WTC11 (cell line): ENCODE measurements at regions not wholly inside any gene's neighbourhood (a gene's known extent, or its start where the extent isn't known, plus 50 kb on each side); places are given as distances from the start of the nearest gene placed in this dataset.

Source experiments
- ATAC-seq: fragments of 200-7000 bp; cut with Tn5 transposase; 2 replicates; pipeline ENCODE4 v1.10.0; 2021; ENCODE audit warnings: mild to moderate bottlenecking, moderate library complexity
- CTCF ChIA-PET: fragments of 300-600 bp; sonication (Branson Sonifier 250); formaldehyde crosslinking; loops from one replicate; lab custom pipeline; 2021; ENCODE audit warnings: antibody characterized with exemption; lab: Charles Lee
- POLR2A ChIA-PET: fragments of 350-600 bp; sonication (Branson Sonifier 250); formaldehyde crosslinking; loops from one replicate; lab custom pipeline; 2021; ENCODE audit warnings: antibody characterized with exemption; lab: Charles Lee
- DNase-seq: peaks from one replicate; pipeline ENCODE4 v3.0.0; 2021; ENCODE audit warnings: low spot score
- H3K27ac Mint-ChIP-seq: 2 replicates; pipeline ENCODE4 v1.8.0; 2021; ENCODE audit warnings: mixed read lengths
- H3K27me3 Mint-ChIP-seq: 2 replicates; pipeline ENCODE4 v1.8.0; 2021; ENCODE audit warnings: low read depth, mild to moderate bottlenecking, moderate library complexity, mixed read lengths
- H3K36me3 Mint-ChIP-seq: 2 replicates; pipeline ENCODE4 v1.8.0; 2021; ENCODE audit warnings: mixed read lengths
- H3K4me1 Mint-ChIP-seq: 2 replicates; pipeline ENCODE4 v1.8.0; 2022; ENCODE audit warnings: mixed read lengths
- H3K4me3 Mint-ChIP-seq: 2 replicates; pipeline ENCODE4 v1.8.0; 2021; ENCODE audit warnings: mild to moderate bottlenecking, moderate library complexity, mixed read lengths
- H3K9me3 Mint-ChIP-seq: 2 replicates; pipeline ENCODE4 v1.8.0; 2021; ENCODE audit warnings: mixed read lengths
- ATF6 ChIP-seq: sonication (generic); formaldehyde crosslinking; IDR thresholded peaks from 2 replicates; pipeline ENCODE4 v1.8.1; 2023; ENCODE audit warnings: mild to moderate bottlenecking, missing genetic modification reagents
- CBFB ChIP-seq: sonication (generic); formaldehyde crosslinking; IDR thresholded peaks from 2 replicates; pipeline ENCODE4 v1.8.1; 2022; ENCODE audit warnings: mild to moderate bottlenecking, low read depth, missing genetic modification reagents
- CREB1 ChIP-seq: sonication (generic); formaldehyde crosslinking; IDR thresholded peaks from 2 replicates; pipeline ENCODE4 v1.8.0; 2023; ENCODE audit warnings: mild to moderate bottlenecking, missing genetic modification reagents
- CREM ChIP-seq: sonication (generic); formaldehyde crosslinking; IDR thresholded peaks from 2 replicates; pipeline ENCODE4 v1.8.1; 2022; ENCODE audit warnings: mild to moderate bottlenecking, missing genetic modification reagents, moderate library complexity
- ETV6 ChIP-seq: sonication (generic); formaldehyde crosslinking; IDR thresholded peaks from 2 replicates; pipeline ENCODE4 v1.8.1; 2022; ENCODE audit warnings: mild to moderate bottlenecking, missing genetic modification reagents
- GABPB1 ChIP-seq: sonication (generic); formaldehyde crosslinking; IDR thresholded peaks from 2 replicates; pipeline ENCODE4 v1.8.1; 2023; ENCODE audit warnings: mild to moderate bottlenecking, missing genetic modification reagents
- GTF2I ChIP-seq: fragments of 250-450 bp; sonication (Bioruptor Pico); conservative IDR thresholded peaks from 2 replicates; pipeline ENCODE4 v1.4.0; 2021; ENCODE audit warnings: mild to moderate bottlenecking
- HMGXB4 ChIP-seq: sonication (generic); formaldehyde crosslinking; IDR thresholded peaks from 2 replicates; pipeline ENCODE4 v1.8.1; 2023; ENCODE audit warnings: mild to moderate bottlenecking, moderate library complexity, missing genetic modification reagents
- IRF2 ChIP-seq: sonication (generic); formaldehyde crosslinking; IDR thresholded peaks from 2 replicates; pipeline ENCODE4 v1.8.0; 2022; ENCODE audit warnings: low read depth, missing genetic modification reagents, borderline replicate concordance
- JUN ChIP-seq: sonication (generic); formaldehyde crosslinking; IDR thresholded peaks from 2 replicates; pipeline ENCODE4 v1.8.0; 2023; ENCODE audit warnings: mild to moderate bottlenecking, missing genetic modification reagents
- MAX ChIP-seq: sonication (generic); formaldehyde crosslinking; IDR thresholded peaks from 2 replicates; pipeline ENCODE4 v1.8.0; 2022; ENCODE audit warnings: mild to moderate bottlenecking, missing genetic modification reagents
- MXD4 ChIP-seq: fragments of 250-450 bp; sonication (Bioruptor Pico); IDR thresholded peaks from 2 replicates; pipeline ENCODE4 v1.8.0; 2021; ENCODE audit warnings: mild to moderate bottlenecking, moderate library complexity, borderline replicate concordance
- MYBL2 ChIP-seq: sonication (generic); formaldehyde crosslinking; IDR thresholded peaks from 2 replicates; pipeline ENCODE4 v1.8.1; 2023; ENCODE audit warnings: mild to moderate bottlenecking, moderate library complexity, missing genetic modification reagents
- NFATC4 ChIP-seq: fragments of 250-450 bp; sonication (Bioruptor Pico); IDR thresholded peaks from 2 replicates; pipeline ENCODE4 v1.9.0; 2021; ENCODE audit warnings: mild to moderate bottlenecking
- NFYB ChIP-seq: sonication (generic); formaldehyde crosslinking; conservative IDR thresholded peaks from 2 replicates; pipeline ENCODE4 v1.8.0; 2022; ENCODE audit warnings: low read depth, missing genetic modification reagents
- RORB ChIP-seq: fragments of 250-450 bp; sonication (Bioruptor Pico); IDR thresholded peaks from 2 replicates; pipeline ENCODE4 v1.9.0; 2021; ENCODE audit warnings: mild to moderate bottlenecking
- SMAD3 ChIP-seq: sonication (generic); formaldehyde crosslinking; IDR thresholded peaks from 2 replicates; pipeline ENCODE4 v1.8.0; 2022; ENCODE audit warnings: missing genetic modification reagents, mild to moderate bottlenecking, borderline replicate concordance
- STAT6 ChIP-seq: sonication (generic); formaldehyde crosslinking; conservative IDR thresholded peaks from 2 replicates; pipeline ENCODE4 v1.8.1; 2023; ENCODE audit warnings: mild to moderate bottlenecking, low read depth, missing genetic modification reagents, moderate library complexity
- TCF7 ChIP-seq: sonication (generic); formaldehyde crosslinking; IDR thresholded peaks from 2 replicates; pipeline ENCODE4 v1.8.0; 2022; ENCODE audit warnings: mild to moderate bottlenecking, low read depth, missing genetic modification reagents, moderate library complexity
- ZBTB21 ChIP-seq: sonication (generic); formaldehyde crosslinking; IDR thresholded peaks from 2 replicates; pipeline ENCODE4 v1.8.1; 2023; ENCODE audit warnings: mild to moderate bottlenecking, missing genetic modification reagents, borderline replicate concordance
- ZNF138 ChIP-seq: sonication (generic); formaldehyde crosslinking; conservative IDR thresholded peaks from 2 replicates; pipeline ENCODE4 v1.8.1; 2022; ENCODE audit warnings: mild to moderate bottlenecking, moderate library complexity, missing genetic modification reagents
- ZNF219 ChIP-seq: sonication (generic); formaldehyde crosslinking; IDR thresholded peaks from 2 replicates; pipeline ENCODE4 v1.8.0; 2023; ENCODE audit warnings: missing genetic modification reagents, mild to moderate bottlenecking, borderline replicate concordance
- ZNF232 ChIP-seq: sonication (generic); formaldehyde crosslinking; IDR thresholded peaks from 2 replicates; pipeline ENCODE4 v1.8.0; 2022; ENCODE audit warnings: mild to moderate bottlenecking, missing genetic modification reagents
- ZNF281 ChIP-seq: sonication (generic); formaldehyde crosslinking; IDR thresholded peaks from 2 replicates; pipeline ENCODE4 v1.8.0; 2023; ENCODE audit warnings: mild to moderate bottlenecking, missing genetic modification reagents
- ZNF423 ChIP-seq: fragments of 250-450 bp; sonication (Bioruptor Pico); IDR thresholded peaks from 2 replicates; pipeline ENCODE4 v2.1.2; 2022; ENCODE audit warnings: mild to moderate bottlenecking, moderate library complexity
- ZNF671 ChIP-seq: fragments of 250-450 bp; sonication (Bioruptor Pico); IDR thresholded peaks from 2 replicates; pipeline ENCODE4 v1.8.0; 2021; ENCODE audit warnings: mild to moderate bottlenecking

- Mint-ChIP-seq H3K27ac (no peak overlapping the region), H3K9me3 (peaks cover 6% of the 10 kb centered on the region; the same call in 1 of the 2 replicates)
- no peak for ATAC-seq
- CTCF ChIA-PET, result no interaction called here
- TF ChIP-seq NFYB (no peak), CREB1 (CRISPR knock-in tag) (no peak), CREM (no peak), ATF6 (no peak), GTF2I (no peak), ZNF232 (CRISPR knock-in tag) (no peak), RORB (no peak)
- TF ChIP-seq, all 79 proteins: peak for 0
- H3K4me1 Mint-ChIP-seq, result peaks cover 1% of the 10 kb centered on the region; the same call in 1 of the 2 replicates
- POLR2A ChIA-PET, result no interaction called here
- no peaks in the 10 kb centered on the region; the same call in 1 of the 2 replicates for H3K27me3 Mint-ChIP-seq
- H3K4me3 Mint-ChIP-seq, result no peak overlapping the region
- no peak for DNase-seq
- no peaks in the 10 kb centered on the region for H3K36me3 Mint-ChIP-seq
These were observed 156.3 kb upstream of the MVB12B start for GRCh38 chr9:126170286-126170823.

GRCh38 chr9:126171641-126172040, 155.0 kb upstream of the MVB12B start:
- H3K36me3 Mint-ChIP-seq, result no peaks in the 10 kb centered on the region
- H3K4me3 Mint-ChIP-seq, result no peak overlapping the region
- ChIA-PET POLR2A (interaction anchor here (0.5 kb wide), 1 partner anchor 10 kb away, joined by 4 read pairs; no protein-coding TSS in a partner anchor), CTCF (interaction anchor here (0.6 kb wide), 1 partner anchor 781 kb away, joined by 3 read pairs; no protein-coding TSS in a partner anchor)
- TF ChIP-seq ETV6 (CRISPR knock-in tag) (no peak), CREB1 (CRISPR knock-in tag) (no peak), NFATC4 (CRISPR knock-in tag) (no peak), STAT6 (CRISPR knock-in tag) (no peak), GTF2I (no peak), TCF7 (no peak), MAX (CRISPR knock-in tag) (no peak)
- no peaks in the 10 kb centered on the region for H3K4me1 Mint-ChIP-seq
- no peak for DNase-seq
- H3K9me3 Mint-ChIP-seq, result peaks cover 15% of the 10 kb centered on the region
- no peak overlapping the region for H3K27ac Mint-ChIP-seq
- ATAC-seq, result no peak
- no peaks in the 10 kb centered on the region; the same call in 1 of the 2 replicates for H3K27me3 Mint-ChIP-seq

- Mint-ChIP-seq H3K36me3 (no peaks in the 10 kb centered on the region), H3K4me3 (no peak overlapping the region), H3K27ac (no peak overlapping the region), H3K4me1 (no peaks in the 10 kb centered on the region), H3K27me3 (no peaks in the 10 kb centered on the region; the same call in 1 of the 2 replicates), H3K9me3 (peaks cover 20% of the 10 kb centered on the region)
- DNase-seq (no peak), ATAC-seq (no peak)
- CTCF ChIA-PET, result interaction anchor here (1.5 kb wide), 1 partner anchor 21 kb away, joined by 5 read pairs; no protein-coding TSS in a partner anchor
- POLR2A ChIA-PET, result no interaction called here
- TF ChIP-seq ZNF219 (CRISPR knock-in tag) (no peak), ZNF138 (no peak), MYBL2 (no peak), JUN (no peak), SMAD3 (CRISPR knock-in tag) (no peak), ZNF423 (CRISPR knock-in tag) (no peak), IRF2 (no peak), GABPB1 (no peak), ZBTB21 (CRISPR knock-in tag) (no peak), CBFB (CRISPR knock-in tag) (no peak), MXD4 (CRISPR knock-in tag) (no peak), ZNF671 (no peak), HMGXB4 (CRISPR knock-in tag) (no peak), ZNF281 (CRISPR knock-in tag) (no peak), NFATC4 (CRISPR knock-in tag) (no peak)
These were observed 153.2 kb upstream of the MVB12B start for GRCh38 chr9:126173401-126173800.
